ENCODE measurements at regions not wholly inside any gene's neighbourhood (a gene's known extent, or its start where the extent isn't known, plus 50 kb on each side); places are given as distances from the start of the nearest gene placed in this dataset.

DNA sequence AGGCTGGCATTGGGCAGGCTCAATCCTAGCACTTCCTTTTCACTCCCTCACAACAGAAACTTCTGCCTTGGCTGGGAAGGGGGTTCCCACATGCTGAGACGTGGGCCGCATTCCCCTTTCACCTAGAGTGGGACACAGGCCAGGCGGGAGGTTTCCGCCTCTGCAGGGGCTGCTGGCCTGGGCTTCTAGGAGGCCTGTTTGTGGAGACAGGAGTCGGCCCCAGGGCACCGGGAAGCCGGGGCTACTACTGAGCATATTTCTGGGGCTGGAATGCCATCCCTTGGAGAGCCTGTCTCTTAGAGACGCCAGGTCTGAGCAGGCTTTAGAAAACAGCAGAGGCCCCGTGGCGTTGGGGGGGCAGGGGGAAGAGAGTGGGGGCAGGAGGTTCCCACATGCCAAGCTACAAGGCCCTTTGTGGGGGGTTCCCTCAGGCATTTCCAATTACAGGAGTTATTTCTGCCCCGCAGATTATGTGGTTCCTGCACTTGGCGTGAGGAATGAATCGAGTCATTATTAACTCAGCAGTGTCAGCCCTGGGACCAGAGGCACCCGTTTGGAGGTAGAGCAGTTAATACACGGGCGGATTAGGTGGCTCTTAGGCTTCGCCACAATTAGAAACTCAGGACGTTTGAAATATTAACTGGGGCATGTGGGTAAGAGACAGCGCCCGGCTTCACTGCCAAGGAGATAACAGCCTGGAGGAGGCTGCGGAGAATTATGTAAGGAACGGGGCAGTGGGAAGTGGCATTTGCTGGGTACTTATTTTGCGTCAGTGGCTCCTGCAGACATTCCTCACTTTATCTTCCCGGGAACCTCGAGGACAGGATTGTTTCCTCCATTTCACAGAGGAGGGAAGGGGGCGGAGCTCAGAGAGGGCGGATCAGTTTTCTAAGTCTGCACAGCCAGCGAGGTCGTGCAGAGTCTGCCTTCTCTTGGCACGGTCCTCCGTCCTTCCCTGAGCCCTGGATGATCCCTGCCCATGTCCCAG, 162.5 kb downstream of the MAF start:
- H3K27ac ChIP-seq: peak overlapping the region; percentile 4 to 59 (median 35)
- peak; percentile 63 for ATAC-seq

DNA sequence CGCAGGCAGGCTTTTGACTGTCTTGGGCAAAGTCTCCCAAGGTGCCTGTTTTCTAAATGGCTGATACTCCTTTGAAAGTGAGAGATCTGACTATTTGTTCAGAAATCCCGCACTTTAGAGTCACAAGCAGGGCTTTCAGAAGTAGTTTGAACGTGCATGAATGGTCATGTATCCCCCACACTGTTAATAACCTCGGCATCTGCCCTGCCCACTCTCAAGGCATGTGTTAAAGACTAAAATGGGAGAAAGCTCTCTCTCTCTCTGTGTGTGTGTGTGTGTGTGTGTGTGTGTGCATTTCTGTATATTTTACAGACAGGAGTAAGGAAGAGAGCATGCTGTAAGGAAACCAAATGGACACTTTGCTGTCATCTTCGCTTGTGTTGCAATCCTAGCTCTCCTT, 163.7 kb downstream of the MAF start:
- Histone ChIP-seq H3K36me3 (replicated peaks in 1 of 2; ENCODE audit: insufficient read depth in 1 of 2, low read depth in 2 of 2) (no peaks in the 10 kb centered on the region), H3K4me3 (no peak overlapping the region), H3K4me1 (peaks cover 13% of the 10 kb centered on the region), H3K27ac (no peak overlapping the region), H3K9me3 (no peaks in the 10 kb centered on the region), H3K27me3 (no peaks in the 10 kb centered on the region)
- TF ChIP-seq POLR2A (IDR thresholded peaks at IDR 0.05) (no peak), CTCF (IDR thresholded peaks at IDR 0.05) (no peak)
- DNase-seq (no peak), ATAC-seq (no peak)
- 80 to 86% methylated on average over 5 of the region's 5 CpGs for WGBS, 2 donors
- intact Hi-C loops (cut with DNase I): no loop called here

More for the DNA sequence above, 162.5 kb downstream of the MAF start:
- intact Hi-C loops (cut with DNase I): no loop called here
- H3K4me1 ChIP-seq: peaks cover 13% of the 10 kb centered on the region
- H3K27me3 ChIP-seq: no peaks in the 10 kb centered on the region
- WGBS, 2 donors: 24 to 29% methylated on average over 24 to 31 of the region's 31 CpGs
- peak; percentile 26 to 39 (median 30) for DNase-seq
- H3K36me3 ChIP-seq (replicated peaks in 1 of 2; ENCODE audit: insufficient read depth in 1 of 2, low read depth in 2 of 2): no peaks in the 10 kb centered on the region
- TF ChIP-seq POLR2A (IDR thresholded peaks at IDR 0.05) (no peak), CTCF (IDR thresholded peaks at IDR 0.05) (no peak)
- H3K9me3 ChIP-seq: no peaks in the 10 kb centered on the region
- no peak overlapping the region for H3K4me3 ChIP-seq

DNA sequence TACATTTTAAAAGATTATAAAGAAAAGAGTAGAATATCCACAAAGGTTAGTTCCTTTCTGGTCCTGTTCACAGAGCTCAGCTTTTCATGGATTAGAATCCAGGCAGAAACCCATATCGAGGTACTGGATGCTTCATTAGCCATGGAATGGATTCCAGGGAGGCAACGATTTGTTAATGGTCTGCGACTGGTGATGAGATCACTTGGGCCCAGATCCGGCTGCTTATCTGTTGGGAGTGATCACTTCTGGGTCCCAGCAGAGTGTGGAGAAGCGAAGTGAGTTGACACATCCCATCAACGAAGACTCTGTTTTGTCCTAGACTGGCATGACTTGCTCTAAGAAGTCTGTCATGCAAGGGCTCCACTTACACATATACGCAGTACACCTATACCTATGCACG, 165.8 kb downstream of the MAF start:
- ATAC-seq (no peak), DNase-seq (no peak)
- H3K27ac ChIP-seq: no peak overlapping the region
- intact Hi-C loops (cut with DNase I): no loop called here
- no peaks in the 10 kb centered on the region for H3K27me3 ChIP-seq
- peaks cover 13% of the 10 kb centered on the region for H3K4me1 ChIP-seq
- 78 to 90% methylated on average over 8 of the region's 8 CpGs for whole genome bisulfite sequencing, 2 donors
- TF ChIP-seq POLR2A (IDR thresholded peaks at IDR 0.05) (no peak), CTCF (IDR thresholded peaks at IDR 0.05) (no peak)
- H3K4me3 ChIP-seq: no peak overlapping the region
- no peaks in the 10 kb centered on the region for H3K9me3 ChIP-seq
- no peaks in the 10 kb centered on the region for H3K36me3 ChIP-seq (replicated peaks in 1 of 2; ENCODE audit: insufficient read depth in 1 of 2, low read depth in 2 of 2)

- H3K36me3 ChIP-seq (replicated peaks in 1 of 2; ENCODE audit: insufficient read depth in 1 of 2, low read depth in 2 of 2): no peaks in the 10 kb centered on the region
- H3K27me3 ChIP-seq: no peaks in the 10 kb centered on the region
- no peak for ATAC-seq
- no peak for TF ChIP-seq POLR2A (IDR thresholded peaks at IDR 0.05)
- no peak for TF ChIP-seq CTCF (IDR thresholded peaks at IDR 0.05)
- peaks cover 13% of the 10 kb centered on the region for H3K4me1 ChIP-seq
- no peak overlapping the region for H3K27ac ChIP-seq
- 91 to 94% methylated on average over 2 of the region's 2 CpGs for WGBS, 2 donors
- no peak overlapping the region for H3K4me3 ChIP-seq
- no peak for DNase-seq
- intact Hi-C loops (cut with DNase I): no loop called here
- no peaks in the 10 kb centered on the region for H3K9me3 ChIP-seq
Observed at GRCh38 chr16:79434092-79434491, 166.4 kb downstream of the MAF start.

Measured in body of pancreas (tissue), 4 donors.